Left ventricle myocardium inferior (tissue), 1 donor: ENCODE measurements at regions not wholly inside any gene's neighbourhood (a gene's known extent, or its start where the extent isn't known, plus 50 kb on each side); places are given as distances from the start of the nearest gene placed in this dataset.
A peak's percentile ranks its signal among the peaks of the same experiment; 100 is the strongest.

ENCODE experiments used
- DNase-seq: peaks from one replicate; pipeline ENCODE4 v3.0.0-alpha.2; 2020
- H3K27ac ChIP-seq: fragments of 200-600 bp; replicated peaks from 2 replicates; pipeline ENCODE4 v1.8.0; 2021
- H3K27me3 ChIP-seq: fragments of 200-600 bp; 2 replicates; pipeline ENCODE4 v1.8.0; 2021; ENCODE audit warnings: low read depth
- H3K36me3 ChIP-seq: fragments of 200-600 bp; 2 replicates; pipeline ENCODE4 v1.8.0; 2021
- H3K4me1 ChIP-seq: fragments of 200-600 bp; 2 replicates; pipeline ENCODE4 v1.8.0; 2021
- H3K4me3 ChIP-seq: fragments of 200-600 bp; 2 replicates; pipeline ENCODE4 v1.8.0; 2021; ENCODE audit warnings: mild to moderate bottlenecking, moderate library complexity
- H3K9me3 ChIP-seq: fragments of 200-600 bp; replicated peaks from 2 replicates; pipeline ENCODE4 v1.8.0; 2021
- intact Hi-C: fragments of 100-400 bp; cut with micrococcal nuclease; formaldehyde crosslinking; loops from one replicate; pipeline ENCODE4 v1.11.0; 2022
- TF ChIP-seq, protein P1 (sequence below): fragments of 200-600 bp; IDR thresholded peaks from 2 replicates; pipeline ENCODE4 v1.8.0; 2021; ENCODE audit warnings: antibody characterized with exemption, mild to moderate bottlenecking, borderline replicate concordance
- donor health status: DM: no; HTN: yes; CAD: no; lungs with severe emphysema.

DNA sequence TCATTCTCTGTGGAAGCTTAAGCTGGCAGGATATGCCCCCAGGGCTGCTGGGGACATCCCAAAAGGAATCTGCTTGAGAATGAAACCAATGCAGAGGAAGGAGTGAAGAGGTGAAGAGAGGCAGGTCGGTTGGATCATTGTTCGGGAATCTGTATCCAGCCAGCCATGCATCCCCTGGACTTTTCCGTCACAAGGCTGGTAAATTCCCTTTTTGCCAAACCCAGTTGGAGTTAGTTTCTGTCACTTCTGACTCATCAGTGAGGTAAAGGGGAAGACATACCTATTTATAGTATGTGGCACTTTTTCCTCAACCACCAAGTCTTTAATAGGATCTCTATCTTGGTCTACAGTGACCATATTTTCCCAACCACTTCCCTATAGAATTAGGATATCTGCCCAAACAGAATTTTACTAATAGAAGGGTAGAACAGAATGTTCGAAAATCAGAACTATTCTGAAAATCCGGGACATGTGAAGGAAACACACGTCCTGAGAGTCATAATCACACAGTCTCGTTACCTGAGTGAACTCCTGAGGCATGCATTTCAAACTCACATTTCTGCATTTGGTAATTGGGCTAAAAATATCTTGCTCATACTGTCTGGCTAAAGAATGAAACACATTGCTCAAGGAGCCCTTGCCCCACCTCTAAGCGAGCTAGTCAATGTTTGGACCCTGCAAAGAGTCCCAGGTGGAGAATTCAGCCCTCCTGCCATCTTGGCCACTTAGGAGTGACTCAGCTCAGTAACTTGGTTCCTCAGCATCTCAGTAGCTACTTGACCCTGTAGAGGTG, 289.7 kb upstream of the ADAMTS9 start:
- no peak overlapping the region for H3K4me3 ChIP-seq
- H3K4me1 ChIP-seq: peaks cover 17% of the 10 kb centered on the region
- no peak overlapping the region for H3K27ac ChIP-seq
- no peaks in the 10 kb centered on the region for H3K27me3 ChIP-seq
- no peak for DNase-seq
- TF ChIP-seq, protein P1, sequence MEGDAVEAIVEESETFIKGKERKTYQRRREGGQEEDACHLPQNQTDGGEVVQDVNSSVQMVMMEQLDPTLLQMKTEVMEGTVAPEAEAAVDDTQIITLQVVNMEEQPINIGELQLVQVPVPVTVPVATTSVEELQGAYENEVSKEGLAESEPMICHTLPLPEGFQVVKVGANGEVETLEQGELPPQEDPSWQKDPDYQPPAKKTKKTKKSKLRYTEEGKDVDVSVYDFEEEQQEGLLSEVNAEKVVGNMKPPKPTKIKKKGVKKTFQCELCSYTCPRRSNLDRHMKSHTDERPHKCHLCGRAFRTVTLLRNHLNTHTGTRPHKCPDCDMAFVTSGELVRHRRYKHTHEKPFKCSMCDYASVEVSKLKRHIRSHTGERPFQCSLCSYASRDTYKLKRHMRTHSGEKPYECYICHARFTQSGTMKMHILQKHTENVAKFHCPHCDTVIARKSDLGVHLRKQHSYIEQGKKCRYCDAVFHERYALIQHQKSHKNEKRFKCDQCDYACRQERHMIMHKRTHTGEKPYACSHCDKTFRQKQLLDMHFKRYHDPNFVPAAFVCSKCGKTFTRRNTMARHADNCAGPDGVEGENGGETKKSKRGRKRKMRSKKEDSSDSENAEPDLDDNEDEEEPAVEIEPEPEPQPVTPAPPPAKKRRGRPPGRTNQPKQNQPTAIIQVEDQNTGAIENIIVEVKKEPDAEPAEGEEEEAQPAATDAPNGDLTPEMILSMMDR: no peak
- H3K9me3 ChIP-seq: no peaks in the 10 kb centered on the region
- no peaks in the 10 kb centered on the region for H3K36me3 ChIP-seq
- intact Hi-C loops: no loop called here

DNA sequence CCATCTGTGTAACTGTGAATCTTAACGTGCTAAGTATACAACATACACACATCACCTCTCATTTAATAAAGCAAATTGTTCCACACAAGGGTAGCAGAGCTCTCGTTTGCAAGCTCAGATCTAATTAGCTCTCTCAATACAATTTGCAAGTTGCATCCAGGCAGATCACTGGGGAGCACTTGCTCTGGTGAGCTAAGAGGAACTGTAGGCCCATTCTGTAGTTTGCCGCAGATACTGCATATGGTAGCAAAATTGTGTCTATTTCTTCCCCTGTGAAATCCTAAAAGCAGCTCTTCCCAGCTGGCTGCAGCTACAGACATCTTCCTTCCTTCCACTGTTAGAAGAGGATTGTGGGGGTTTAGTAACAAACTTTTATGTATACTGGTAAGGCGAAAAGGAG, 288.7 kb upstream of the ADAMTS9 start:
- DNase-seq: no peak
- H3K36me3 ChIP-seq: no peaks in the 10 kb centered on the region
- no peak overlapping the region for H3K27ac ChIP-seq
- no peaks in the 10 kb centered on the region for H3K9me3 ChIP-seq
- TF ChIP-seq, protein P1: no peak
- intact Hi-C loops: no loop called here
- no peak overlapping the region for H3K4me3 ChIP-seq
- H3K4me1 ChIP-seq: peaks cover 17% of the 10 kb centered on the region
- H3K27me3 ChIP-seq: no peaks in the 10 kb centered on the region

DNA sequence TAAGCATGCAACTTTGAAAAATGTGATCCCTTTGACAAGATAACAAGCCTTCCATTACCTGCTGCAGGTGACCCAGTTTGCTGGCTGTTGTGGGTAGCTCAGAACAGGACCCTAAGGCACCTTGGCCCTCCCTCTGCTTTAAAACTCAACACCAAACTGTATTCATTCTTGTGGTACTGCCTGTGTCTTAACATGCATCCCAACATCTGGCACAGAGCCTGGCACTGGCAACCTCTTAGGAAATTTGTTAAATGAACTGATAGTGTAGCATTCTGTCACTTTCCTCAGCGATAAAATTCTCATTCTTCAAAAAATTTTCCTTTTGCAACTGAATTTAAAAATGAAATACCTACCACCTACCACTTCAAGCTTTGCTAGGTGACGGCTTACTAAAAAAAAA, 287.3 kb upstream of the ADAMTS9 start:
- TF ChIP-seq, protein P1: no peak
- DNase-seq: peak; percentile 58
- intact Hi-C loops: no loop called here
- no peak overlapping the region for H3K4me3 ChIP-seq
- no peak overlapping the region for H3K27ac ChIP-seq
- H3K36me3 ChIP-seq: no peaks in the 10 kb centered on the region
- H3K4me1 ChIP-seq: peaks cover 17% of the 10 kb centered on the region
- H3K27me3 ChIP-seq: no peaks in the 10 kb centered on the region
- no peaks in the 10 kb centered on the region for H3K9me3 ChIP-seq

DNA sequence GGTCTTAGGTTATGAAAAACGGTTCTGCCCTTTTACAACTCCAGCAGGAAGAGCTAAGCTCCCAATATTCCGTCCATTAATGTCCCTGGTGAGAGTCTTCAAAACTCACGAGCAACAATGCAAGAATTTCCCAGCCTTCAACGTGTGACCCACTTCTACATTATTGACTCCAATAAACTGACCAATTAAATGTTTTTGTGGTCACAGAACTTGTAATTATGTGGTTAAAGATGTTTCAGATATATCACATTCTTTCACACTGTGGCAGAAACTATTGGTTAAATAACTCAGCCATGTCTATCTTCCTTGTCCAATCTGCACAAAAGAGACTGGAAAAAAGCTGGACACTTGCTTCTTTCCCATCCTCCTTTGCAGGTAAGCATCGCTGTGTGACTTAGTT, 286.6 kb upstream of the ADAMTS9 start:
- peaks cover 17% of the 10 kb centered on the region for H3K4me1 ChIP-seq
- DNase-seq: no peak

DNA sequence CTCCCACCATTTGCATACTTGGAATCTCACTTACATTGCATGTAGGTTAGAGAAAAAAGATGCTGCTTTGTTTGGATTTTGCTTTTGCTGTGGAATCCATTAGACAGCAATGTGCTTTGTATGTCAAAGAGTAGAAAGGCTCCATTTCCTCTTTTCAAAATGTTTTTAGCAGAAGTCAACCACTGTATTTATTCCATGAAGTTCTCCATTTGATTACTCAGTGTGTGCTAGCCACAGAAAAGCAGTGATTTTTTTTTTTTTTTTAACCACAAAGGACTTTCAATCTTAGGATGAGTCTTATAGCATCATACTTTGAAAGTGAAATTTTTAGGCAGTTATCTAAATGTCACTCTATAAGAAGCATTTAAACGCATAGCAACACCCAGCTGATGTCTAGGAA, 285.0 kb upstream of the ADAMTS9 start:
- no peak for DNase-seq
- no peaks in the 10 kb centered on the region for H3K9me3 ChIP-seq
- H3K27me3 ChIP-seq: no peaks in the 10 kb centered on the region
- no peaks in the 10 kb centered on the region for H3K36me3 ChIP-seq
- no peak overlapping the region for H3K4me3 ChIP-seq
- no peak overlapping the region for H3K27ac ChIP-seq
- H3K4me1 ChIP-seq: peaks cover 17% of the 10 kb centered on the region
- intact Hi-C loops: no loop called here
- TF ChIP-seq, protein P1: no peak

More for the DNA sequence above, 286.6 kb upstream of the ADAMTS9 start:
- intact Hi-C loops: no loop called here
- H3K27me3 ChIP-seq: no peaks in the 10 kb centered on the region
- H3K27ac ChIP-seq: no peak overlapping the region
- no peak overlapping the region for H3K4me3 ChIP-seq
- H3K36me3 ChIP-seq: no peaks in the 10 kb centered on the region
- no peaks in the 10 kb centered on the region for H3K9me3 ChIP-seq
- TF ChIP-seq, protein P1: no peak
